OCI-LY7 (cell line): ENCODE measurements at regions not wholly inside any gene's neighbourhood (a gene's known extent, or its start where the extent isn't known, plus 50 kb on each side); places are given as distances from the start of the nearest gene placed in this dataset.

Experiments
- CTCF ChIP-seq: fragments of 200-600 bp; sonication (generic); conservative IDR thresholded peaks from 2 replicates; pipeline ENCODE4 v1.5.1; 2014; ENCODE audit warnings: mild to moderate bottlenecking, antibody characterized with exemption, low read length, moderate library complexity, mixed read lengths
- EZH2phosphoT487 ChIP-seq: fragments of 200-600 bp; sonication (generic); IDR thresholded peaks from 2 replicates; pipeline ENCODE4 v1.6.1; 2018; ENCODE audit warnings: low read depth, borderline replicate concordance, mild to moderate bottlenecking, mixed run types, antibody characterized with exemption, low read length, moderate library complexity, mixed read lengths

- no peak for TF ChIP-seq CTCF
- TF ChIP-seq EZH2phosphoT487: no peak
Observed at GRCh38 chr6:76768556-76768955, 694.7 kb downstream of the HTR1B start.
